BJ (cell line): ENCODE measurements at regions not wholly inside any gene's neighbourhood (a gene's known extent, or its start where the extent isn't known, plus 50 kb on each side); places are given as distances from the start of the nearest gene placed in this dataset.

Experiments
- CTCF ChIA-PET: fragments of 350-600 bp; formaldehyde crosslinking; extraction: SDS; loops from one replicate; lab custom pipeline; 2021; ENCODE audit warnings: antibody characterized with exemption, inconsistent platforms; lab: Yijun Ruan, JAX
- POLR2A ChIA-PET: fragments of 300-600 bp; sonication (Branson Sonifier 250); formaldehyde crosslinking; extraction: SDS; loops from one replicate; lab custom pipeline; 2021; ENCODE audit warnings: antibody characterized with exemption; lab: Charles Lee
- DNase-seq: peaks from one replicate; pipeline ENCODE4 v3.0.0-alpha.2; 2011; ENCODE audit warnings: low read depth
- H3K27me3 ChIP-seq: 2 replicates; pipeline ENCODE4 v1.6.0; 2011; ENCODE audit warnings: low read length; ENCODE audit not compliant: control insufficient read depth, insufficient read depth
- H3K36me3 ChIP-seq: 2 replicates; pipeline ENCODE4 v1.5.1; 2011; ENCODE audit warnings: low read length; ENCODE audit not compliant: control insufficient read depth, insufficient read depth
- H3K4me3 ChIP-seq: 2 replicates; pipeline ENCODE4 v1.5.1; 2011; ENCODE audit warnings: low read depth, mild to moderate bottlenecking, control low read depth, low read length
- CTCF ChIP-seq: IDR thresholded peaks from 2 replicates; pipeline ENCODE4 v1.5.1; 2011; ENCODE audit warnings: low read depth, mild to moderate bottlenecking, control low read depth, inconsistent platforms, low read length, moderate library complexity; ENCODE audit not compliant: insufficient read depth

- peak; percentile 89 for DNase-seq
- TF ChIP-seq CTCF: no peak
- POLR2A ChIA-PET: no interaction called here
- Histone ChIP-seq H3K4me3 (no peak overlapping the region), H3K36me3 (no peaks in the 10 kb centered on the region), H3K27me3 (no peaks in the 10 kb centered on the region)
- CTCF ChIA-PET: interaction anchor here (0.6 to 2.4 kb wide), 10 partner anchors 11 to 420 kb away, joined by 3 to 9 read pairs (median 5); partner anchors contain the start of gene PDE1C
Measured at GRCh38 chr7:32163141-32163806, 93.1 kb upstream of the PDE1C start.

- Histone ChIP-seq H3K4me3 (no peak overlapping the region), H3K27me3 (no peaks in the 10 kb centered on the region), H3K36me3 (no peaks in the 10 kb centered on the region)
- ChIA-PET CTCF (interaction anchor here (0.5 to 2.4 kb wide), 6 partner anchors 42 to 1094 kb away, joined by 3 to 9 read pairs (median 6); no protein-coding TSS in a partner anchor), POLR2A (interaction anchor here (1.0 kb wide), 2 partner anchors 19 to 223 kb away, joined by 4 to 6 read pairs; no protein-coding TSS in a partner anchor)
- peak; percentile 77 for DNase-seq
- TF ChIP-seq CTCF: no peak
Measured at GRCh38 chr7:32161708-32162107, 91.5 kb upstream of the PDE1C start.

GRCh38 chr7:32158751-32159745 lies 88.8 kb upstream of the PDE1C start:
- no peaks in the 10 kb centered on the region for H3K27me3 ChIP-seq
- ChIA-PET CTCF (interaction anchor here (1.5 kb wide), 1 partner anchor 16 kb away, joined by 3 read pairs; no protein-coding TSS in a partner anchor), POLR2A (no interaction called here)
- H3K36me3 ChIP-seq: no peaks in the 10 kb centered on the region
- no peak for TF ChIP-seq CTCF
- no peak for DNase-seq
- no peak overlapping the region for H3K4me3 ChIP-seq

- H3K36me3 ChIP-seq: no peaks in the 10 kb centered on the region
- no peak overlapping the region for H3K4me3 ChIP-seq
- ChIA-PET POLR2A (no interaction called here), CTCF (interaction anchor here (1.5 kb wide), 1 partner anchor 15 kb away, joined by 3 read pairs; no protein-coding TSS in a partner anchor)
- H3K27me3 ChIP-seq: no peaks in the 10 kb centered on the region
- TF ChIP-seq CTCF: no peak
- no peak for DNase-seq
Measured at GRCh38 chr7:32158076-32158475, 87.9 kb upstream of the PDE1C start.

- no peaks in the 10 kb centered on the region for H3K36me3 ChIP-seq
- no peaks in the 10 kb centered on the region for H3K27me3 ChIP-seq
- no peak overlapping the region for H3K4me3 ChIP-seq
- no peak for TF ChIP-seq CTCF
- no peak for DNase-seq
- CTCF ChIA-PET: interaction anchor here (0.6 to 1.5 kb wide), 2 partner anchors 10 to 32 kb away, joined by 3 to 4 read pairs; no protein-coding TSS in a partner anchor
- POLR2A ChIA-PET: no interaction called here
Measured at GRCh38 chr7:32155712-32156111, 85.5 kb upstream of the PDE1C start.
